HAP-1 (cell line): ENCODE measurements at regions not wholly inside any gene's neighbourhood (a gene's known extent, or its start where the extent isn't known, plus 50 kb on each side); places are given as distances from the start of the nearest gene placed in this dataset.

Experiments
- DNase-seq, 2 experiments: peaks; one replicate each; pipeline ENCODE4 v3.0.0-alpha.2; 2016 to 2020; ENCODE audit warnings: low spot score in 2 of 2
- H3K27me3 ChIP-seq: fragments of 250-450 bp; sonication (Bioruptor Pico); 2 replicates; pipeline ENCODE4 v1.5.1; 2020; ENCODE audit warnings: low read depth, mild to moderate bottlenecking, moderate library complexity
- H3K36me3 ChIP-seq: fragments of 250-450 bp; sonication (Bioruptor Pico); replicated peaks from 2 replicates; pipeline ENCODE4 v1.5.1; 2020; ENCODE audit warnings: mild to moderate bottlenecking
- H3K4me1 ChIP-seq: fragments of 250-450 bp; sonication (Bioruptor Pico); 2 replicates; pipeline ENCODE4 v1.5.1; 2020; ENCODE audit warnings: mild to moderate bottlenecking
- H3K4me3 ChIP-seq: fragments of 250-450 bp; sonication (Bioruptor Pico); 2 replicates; pipeline ENCODE4 v1.5.1; 2020; ENCODE audit warnings: mild to moderate bottlenecking, moderate library complexity
- H3K9me3 ChIP-seq: fragments of 250-450 bp; sonication (Bioruptor Pico); 2 replicates; pipeline ENCODE4 v1.5.1; 2020; ENCODE audit warnings: mild to moderate bottlenecking, moderate library complexity
- in situ Hi-C: fragments of 300-500 bp; cut with MboI; formaldehyde crosslinking; loops from 3 replicates; pipeline ENCODE4 v1.14.3; 2020; ENCODE audit warnings: low sequenced_read_pairs, inconsistent platforms, mixed read lengths

- no peaks in the 10 kb centered on the region for H3K4me1 ChIP-seq
Observed at GRCh38 chr13:59330764-59331163, 833.0 kb downstream of the DIAPH3 start.

GRCh38 chr13:59332966-59333365 is 830.8 kb downstream of the DIAPH3 start:
- Histone ChIP-seq H3K4me3 (no peak overlapping the region), H3K9me3 (no peaks in the 10 kb centered on the region), H3K27me3 (no peaks in the 10 kb centered on the region), H3K4me1 (no peaks in the 10 kb centered on the region), H3K36me3 (no peaks in the 10 kb centered on the region)
- in situ Hi-C loops: no loop called here
- no peak for DNase-seq

More at GRCh38 chr13:59330764-59331163, 833.0 kb downstream of the DIAPH3 start:
- Histone ChIP-seq H3K27me3 (no peaks in the 10 kb centered on the region), H3K36me3 (no peaks in the 10 kb centered on the region), H3K9me3 (no peaks in the 10 kb centered on the region), H3K4me3 (no peak overlapping the region)
- in situ Hi-C loops: no loop called here
- no peak for DNase-seq

GRCh38 chr13:59337070-59337469 is 826.7 kb downstream of the DIAPH3 start:
- in situ Hi-C loops: no loop called here
- H3K4me3 ChIP-seq: no peak overlapping the region

GRCh38 chr13:59340151-59340550 is 823.6 kb downstream of the DIAPH3 start:
- H3K4me3 ChIP-seq: no peak overlapping the region
- in situ Hi-C loops: no loop called here
- no peak for DNase-seq
- H3K4me1 ChIP-seq: no peaks in the 10 kb centered on the region
- H3K27me3 ChIP-seq: no peaks in the 10 kb centered on the region
- no peaks in the 10 kb centered on the region for H3K36me3 ChIP-seq
- no peaks in the 10 kb centered on the region for H3K9me3 ChIP-seq

More at GRCh38 chr13:59337070-59337469, 826.7 kb downstream of the DIAPH3 start:
- H3K4me1 ChIP-seq: no peaks in the 10 kb centered on the region
- H3K36me3 ChIP-seq: no peaks in the 10 kb centered on the region
- no peaks in the 10 kb centered on the region for H3K27me3 ChIP-seq
- H3K9me3 ChIP-seq: no peaks in the 10 kb centered on the region
- DNase-seq: no peak

GRCh38 chr13:59340581-59340980 is 823.1 kb downstream of the DIAPH3 start:
- in situ Hi-C loops: no loop called here

GRCh38 chr13:59342400-59342799 is 821.3 kb downstream of the DIAPH3 start:
- no peak for DNase-seq
- Histone ChIP-seq H3K4me3 (no peak overlapping the region), H3K4me1 (no peaks in the 10 kb centered on the region), H3K9me3 (no peaks in the 10 kb centered on the region), H3K27me3 (no peaks in the 10 kb centered on the region), H3K36me3 (no peaks in the 10 kb centered on the region)
- in situ Hi-C loops: no loop called here

More at GRCh38 chr13:59340581-59340980, 823.1 kb downstream of the DIAPH3 start:
- Histone ChIP-seq H3K27me3 (no peaks in the 10 kb centered on the region), H3K9me3 (no peaks in the 10 kb centered on the region), H3K36me3 (no peaks in the 10 kb centered on the region), H3K4me3 (no peak overlapping the region), H3K4me1 (no peaks in the 10 kb centered on the region)
- DNase-seq: no peak

GRCh38 chr13:59343132-59343531 is 820.6 kb downstream of the DIAPH3 start:
- no peak for DNase-seq
- no peaks in the 10 kb centered on the region for H3K36me3 ChIP-seq
- H3K27me3 ChIP-seq: no peaks in the 10 kb centered on the region
- H3K4me3 ChIP-seq: no peak overlapping the region
- no peaks in the 10 kb centered on the region for H3K9me3 ChIP-seq
- no peaks in the 10 kb centered on the region for H3K4me1 ChIP-seq
- in situ Hi-C loops: no loop called here

GRCh38 chr13:59343993-59344822 is 819.5 kb downstream of the DIAPH3 start:
- no peak for DNase-seq
- Histone ChIP-seq H3K27me3 (no peaks in the 10 kb centered on the region), H3K9me3 (no peaks in the 10 kb centered on the region), H3K36me3 (no peaks in the 10 kb centered on the region), H3K4me3 (no peak overlapping the region), H3K4me1 (no peaks in the 10 kb centered on the region)
- in situ Hi-C loops: no loop called here

GRCh38 chr13:59345311-59345710 is 818.4 kb downstream of the DIAPH3 start:
- Histone ChIP-seq H3K4me3 (no peak overlapping the region), H3K27me3 (no peaks in the 10 kb centered on the region), H3K4me1 (no peaks in the 10 kb centered on the region), H3K36me3 (no peaks in the 10 kb centered on the region), H3K9me3 (no peaks in the 10 kb centered on the region)
- no peak for DNase-seq
- in situ Hi-C loops: no loop called here

- no peaks in the 10 kb centered on the region for H3K36me3 ChIP-seq
- no peaks in the 10 kb centered on the region for H3K9me3 ChIP-seq
- peak in 1 of 2 experiments; percentile 46 for DNase-seq
- H3K4me1 ChIP-seq: no peaks in the 10 kb centered on the region
- no peaks in the 10 kb centered on the region for H3K27me3 ChIP-seq
- in situ Hi-C loops: no loop called here
- H3K4me3 ChIP-seq: no peak overlapping the region
Observed at GRCh38 chr13:59346999-59347723, 816.6 kb downstream of the DIAPH3 start.

GRCh38 chr13:59348617-59349016 is 815.1 kb downstream of the DIAPH3 start:
- no peak for DNase-seq
- Histone ChIP-seq H3K4me3 (no peak overlapping the region), H3K4me1 (no peaks in the 10 kb centered on the region), H3K36me3 (no peaks in the 10 kb centered on the region), H3K9me3 (no peaks in the 10 kb centered on the region), H3K27me3 (no peaks in the 10 kb centered on the region)
- in situ Hi-C loops: no loop called here

- DNase-seq: no peak
- H3K27me3 ChIP-seq: no peaks in the 10 kb centered on the region
- H3K4me1 ChIP-seq: no peaks in the 10 kb centered on the region; the same call in 1 of the 2 replicates
- in situ Hi-C loops: no loop called here
- H3K9me3 ChIP-seq: no peaks in the 10 kb centered on the region
- H3K4me3 ChIP-seq: no peak overlapping the region
- H3K36me3 ChIP-seq: no peaks in the 10 kb centered on the region
Observed at GRCh38 chr13:59352600-59352999, 811.1 kb downstream of the DIAPH3 start.

- H3K9me3 ChIP-seq: no peaks in the 10 kb centered on the region
- in situ Hi-C loops: no loop called here
- DNase-seq: no peak
Observed at GRCh38 chr13:59354665-59355369, 808.9 kb downstream of the DIAPH3 start.

GRCh38 chr13:59356607-59357006 is 807.1 kb downstream of the DIAPH3 start:
- Histone ChIP-seq H3K9me3 (no peaks in the 10 kb centered on the region), H3K27me3 (no peaks in the 10 kb centered on the region), H3K4me1 (no peaks in the 10 kb centered on the region; the same call in 1 of the 2 replicates), H3K36me3 (no peaks in the 10 kb centered on the region), H3K4me3 (no peak overlapping the region)
- no peak for DNase-seq
- in situ Hi-C loops: no loop called here

More at GRCh38 chr13:59354665-59355369, 808.9 kb downstream of the DIAPH3 start:
- H3K4me3 ChIP-seq: no peak overlapping the region
- no peaks in the 10 kb centered on the region; the same call in 1 of the 2 replicates for H3K4me1 ChIP-seq
- H3K36me3 ChIP-seq: no peaks in the 10 kb centered on the region
- H3K27me3 ChIP-seq: no peaks in the 10 kb centered on the region
